ENCODE measurements at regions not wholly inside any gene's neighbourhood (a gene's known extent, or its start where the extent isn't known, plus 50 kb on each side); places are given as distances from the start of the nearest gene placed in this dataset.

GRCh38 chr5:106910486-106910885 lies 760.3 kb downstream of the EFNA5 start:
- TF ChIP-seq, protein P1, sequence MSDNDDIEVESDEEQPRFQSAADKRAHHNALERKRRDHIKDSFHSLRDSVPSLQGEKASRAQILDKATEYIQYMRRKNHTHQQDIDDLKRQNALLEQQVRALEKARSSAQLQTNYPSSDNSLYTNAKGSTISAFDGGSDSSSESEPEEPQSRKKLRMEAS (IDR thresholded peaks at IDR 0.05), result no peak
- TF ChIP-seq, protein P2, sequence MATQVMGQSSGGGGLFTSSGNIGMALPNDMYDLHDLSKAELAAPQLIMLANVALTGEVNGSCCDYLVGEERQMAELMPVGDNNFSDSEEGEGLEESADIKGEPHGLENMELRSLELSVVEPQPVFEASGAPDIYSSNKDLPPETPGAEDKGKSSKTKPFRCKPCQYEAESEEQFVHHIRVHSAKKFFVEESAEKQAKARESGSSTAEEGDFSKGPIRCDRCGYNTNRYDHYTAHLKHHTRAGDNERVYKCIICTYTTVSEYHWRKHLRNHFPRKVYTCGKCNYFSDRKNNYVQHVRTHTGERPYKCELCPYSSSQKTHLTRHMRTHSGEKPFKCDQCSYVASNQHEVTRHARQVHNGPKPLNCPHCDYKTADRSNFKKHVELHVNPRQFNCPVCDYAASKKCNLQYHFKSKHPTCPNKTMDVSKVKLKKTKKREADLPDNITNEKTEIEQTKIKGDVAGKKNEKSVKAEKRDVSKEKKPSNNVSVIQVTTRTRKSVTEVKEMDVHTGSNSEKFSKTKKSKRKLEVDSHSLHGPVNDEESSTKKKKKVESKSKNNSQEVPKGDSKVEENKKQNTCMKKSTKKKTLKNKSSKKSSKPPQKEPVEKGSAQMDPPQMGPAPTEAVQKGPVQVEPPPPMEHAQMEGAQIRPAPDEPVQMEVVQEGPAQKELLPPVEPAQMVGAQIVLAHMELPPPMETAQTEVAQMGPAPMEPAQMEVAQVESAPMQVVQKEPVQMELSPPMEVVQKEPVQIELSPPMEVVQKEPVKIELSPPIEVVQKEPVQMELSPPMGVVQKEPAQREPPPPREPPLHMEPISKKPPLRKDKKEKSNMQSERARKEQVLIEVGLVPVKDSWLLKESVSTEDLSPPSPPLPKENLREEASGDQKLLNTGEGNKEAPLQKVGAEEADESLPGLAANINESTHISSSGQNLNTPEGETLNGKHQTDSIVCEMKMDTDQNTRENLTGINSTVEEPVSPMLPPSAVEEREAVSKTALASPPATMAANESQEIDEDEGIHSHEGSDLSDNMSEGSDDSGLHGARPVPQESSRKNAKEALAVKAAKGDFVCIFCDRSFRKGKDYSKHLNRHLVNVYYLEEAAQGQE (IDR thresholded peaks at IDR 0.05; ENCODE audit: low read depth), result no peak
- TF ChIP-seq TCF12 (IDR thresholded peaks at IDR 0.05; ENCODE audit: low read depth), result no peak
- no peak for TF ChIP-seq EGR1 (IDR thresholded peaks at IDR 0.05)
- TF ChIP-seq CEBPB (IDR thresholded peaks at IDR 0.05), result no peak
- TF ChIP-seq, protein P3, sequence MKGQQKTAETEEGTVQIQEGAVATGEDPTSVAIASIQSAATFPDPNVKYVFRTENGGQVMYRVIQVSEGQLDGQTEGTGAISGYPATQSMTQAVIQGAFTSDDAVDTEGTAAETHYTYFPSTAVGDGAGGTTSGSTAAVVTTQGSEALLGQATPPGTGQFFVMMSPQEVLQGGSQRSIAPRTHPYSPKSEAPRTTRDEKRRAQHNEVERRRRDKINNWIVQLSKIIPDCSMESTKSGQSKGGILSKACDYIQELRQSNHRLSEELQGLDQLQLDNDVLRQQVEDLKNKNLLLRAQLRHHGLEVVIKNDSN (IDR thresholded peaks at IDR 0.05), result no peak
- TF ChIP-seq FOXM1 (IDR thresholded peaks at IDR 0.05; ENCODE audit: borderline replicate concordance, low read depth), result no peak
- TF ChIP-seq ZBTB7A (IDR thresholded peaks at IDR 0.05; ENCODE audit: low read depth), result no peak
- no peak for TF ChIP-seq NFIC (IDR thresholded peaks at IDR 0.05)
- no peak for TF ChIP-seq YY1 (IDR thresholded peaks at IDR 0.05; ENCODE audit: low read depth)
- TF ChIP-seq CREB1 (IDR thresholded peaks at IDR 0.05; ENCODE audit: low read depth), result no peak
- TF ChIP-seq TAF1 (IDR thresholded peaks at IDR 0.05; ENCODE audit: low read depth), result no peak

GRCh38 chr5:106909716-106910115 lies 761.0 kb downstream of the EFNA5 start:
- TF ChIP-seq TEAD4 (IDR thresholded peaks at IDR 0.05), result no peak
- TF ChIP-seq CREB1 (IDR thresholded peaks at IDR 0.05; ENCODE audit: low read depth), result no peak
- TF ChIP-seq NFIC (IDR thresholded peaks at IDR 0.05), result no peak
- TF ChIP-seq FOXM1 (IDR thresholded peaks at IDR 0.05; ENCODE audit: borderline replicate concordance, low read depth), result no peak
- TF ChIP-seq RAD21 (IDR thresholded peaks at IDR 0.05; ENCODE audit: low read depth), result no peak
- no peak for TF ChIP-seq TAF1 (IDR thresholded peaks at IDR 0.05; ENCODE audit: low read depth)
- TF ChIP-seq EP300 (IDR thresholded peaks at IDR 0.05; ENCODE audit: borderline replicate concordance), result no peak
- TF ChIP-seq, protein P1 (IDR thresholded peaks at IDR 0.05), result no peak
- TF ChIP-seq YY1 (IDR thresholded peaks at IDR 0.05; ENCODE audit: low read depth), result no peak
- TF ChIP-seq TCF12 (IDR thresholded peaks at IDR 0.05; ENCODE audit: low read depth), result no peak
- TF ChIP-seq ZBTB7A (IDR thresholded peaks at IDR 0.05; ENCODE audit: low read depth), result no peak
- TF ChIP-seq, protein P2 (IDR thresholded peaks at IDR 0.05; ENCODE audit: low read depth), result no peak
- TF ChIP-seq, protein P3 (IDR thresholded peaks at IDR 0.05), result no peak
- TF ChIP-seq CEBPB (IDR thresholded peaks at IDR 0.05), result no peak
- TF ChIP-seq EGR1 (IDR thresholded peaks at IDR 0.05), result no peak

GRCh38 chr5:106907979-106908378 lies 762.8 kb downstream of the EFNA5 start:
- TF ChIP-seq, protein P2 (IDR thresholded peaks at IDR 0.05; ENCODE audit: low read depth), result no peak
- no peak for TF ChIP-seq EP300 (IDR thresholded peaks at IDR 0.05; ENCODE audit: borderline replicate concordance)
- no peak for TF ChIP-seq TAF1 (IDR thresholded peaks at IDR 0.05; ENCODE audit: low read depth)
- no peak for TF ChIP-seq NFIC (IDR thresholded peaks at IDR 0.05)
- TF ChIP-seq, protein P3 (IDR thresholded peaks at IDR 0.05), result no peak
- no peak for TF ChIP-seq RAD21 (IDR thresholded peaks at IDR 0.05; ENCODE audit: low read depth)
- no peak for TF ChIP-seq FOXM1 (IDR thresholded peaks at IDR 0.05; ENCODE audit: borderline replicate concordance, low read depth)
- no peak for TF ChIP-seq TEAD4 (IDR thresholded peaks at IDR 0.05)
- no peak for TF ChIP-seq CEBPB (IDR thresholded peaks at IDR 0.05)
- no peak for TF ChIP-seq EGR1 (IDR thresholded peaks at IDR 0.05)
- TF ChIP-seq TCF12 (IDR thresholded peaks at IDR 0.05; ENCODE audit: low read depth), result no peak
- no peak for TF ChIP-seq CREB1 (IDR thresholded peaks at IDR 0.05; ENCODE audit: low read depth)
- TF ChIP-seq YY1 (IDR thresholded peaks at IDR 0.05; ENCODE audit: low read depth), result no peak
- TF ChIP-seq, protein P1 (IDR thresholded peaks at IDR 0.05), result no peak
- TF ChIP-seq ZBTB7A (IDR thresholded peaks at IDR 0.05; ENCODE audit: low read depth), result no peak
